Islet precursor cell (in vitro differentiated cells): ENCODE measurements at regions not wholly inside any gene's neighbourhood (a gene's known extent, or its start where the extent isn't known, plus 50 kb on each side); places are given as distances from the start of the nearest gene placed in this dataset.
A peak's percentile ranks its signal among the peaks of the same experiment; 100 is the strongest.

Experiments
- DNase-seq: peaks from one replicate; pipeline ENCODE4 v3.0.0-alpha.2; 2018

- DNase-seq, result peak; percentile 51
Observed at GRCh38 chr9:89798547-89799120, 193.8 kb downstream of the GADD45G start.

GRCh38 chr9:89799221-89799620, 194.4 kb downstream of the GADD45G start:
- peak; percentile 56 for DNase-seq

GRCh38 chr9:89799766-89800165, 195.0 kb downstream of the GADD45G start:
- DNase-seq, result peak; percentile 67

GRCh38 chr9:89801341-89801740, 196.5 kb downstream of the GADD45G start:
- no peak for DNase-seq

GRCh38 chr9:89801742-89802670, 197.2 kb downstream of the GADD45G start:
- DNase-seq, result no peak

- DNase-seq, result no peak
Observed at GRCh38 chr9:89802781-89803355, 198.1 kb downstream of the GADD45G start.

- DNase-seq, result no peak
Observed at GRCh38 chr9:89803403-89803802, 198.6 kb downstream of the GADD45G start.

- DNase-seq, result no peak
Observed at GRCh38 chr9:89804766-89805531, 200.1 kb downstream of the GADD45G start.

- no peak for DNase-seq
Observed at GRCh38 chr9:89805571-89806292, 200.9 kb downstream of the GADD45G start.

- no peak for DNase-seq
Observed at GRCh38 chr9:89806371-89807100, 201.7 kb downstream of the GADD45G start.

- no peak for DNase-seq
Observed at GRCh38 chr9:89807101-89807395, 202.2 kb downstream of the GADD45G start.

- no peak for DNase-seq
Observed at GRCh38 chr9:89807682-89808075, 202.9 kb downstream of the GADD45G start.

GRCh38 chr9:89808076-89808755, 203.4 kb downstream of the GADD45G start:
- peak; percentile 89 for DNase-seq

GRCh38 chr9:89808756-89809181, 204.0 kb downstream of the GADD45G start:
- DNase-seq, result peak; percentile 88

GRCh38 chr9:89810431-89810830, 205.6 kb downstream of the GADD45G start:
- DNase-seq, result no peak

- DNase-seq, result no peak
Observed at GRCh38 chr9:89811356-89811755, 206.5 kb downstream of the GADD45G start.

GRCh38 chr9:89811886-89812450, 207.2 kb downstream of the GADD45G start:
- DNase-seq, result no peak

- DNase-seq, result no peak
Observed at GRCh38 chr9:89812556-89813181, 207.9 kb downstream of the GADD45G start.

- no peak for DNase-seq
Observed at GRCh38 chr9:89813482-89813881, 208.7 kb downstream of the GADD45G start.

- DNase-seq, result peak; percentile 70
Observed at GRCh38 chr9:89814340-89815040, 209.7 kb downstream of the GADD45G start.
